Dermis microvascular lymphatic vessel endothelial cell (primary cell): ENCODE measurements at regions not wholly inside any gene's neighbourhood (a gene's known extent, or its start where the extent isn't known, plus 50 kb on each side); places are given as distances from the start of the nearest gene placed in this dataset.

Experiments used
- DNase-seq, 2 donors: peaks; one replicate each; pipeline versions ENCODE4 v3.0.0 to v3.0.0-alpha.2; 2010; ENCODE audit warnings: low read depth in 2 of 2

DNA sequence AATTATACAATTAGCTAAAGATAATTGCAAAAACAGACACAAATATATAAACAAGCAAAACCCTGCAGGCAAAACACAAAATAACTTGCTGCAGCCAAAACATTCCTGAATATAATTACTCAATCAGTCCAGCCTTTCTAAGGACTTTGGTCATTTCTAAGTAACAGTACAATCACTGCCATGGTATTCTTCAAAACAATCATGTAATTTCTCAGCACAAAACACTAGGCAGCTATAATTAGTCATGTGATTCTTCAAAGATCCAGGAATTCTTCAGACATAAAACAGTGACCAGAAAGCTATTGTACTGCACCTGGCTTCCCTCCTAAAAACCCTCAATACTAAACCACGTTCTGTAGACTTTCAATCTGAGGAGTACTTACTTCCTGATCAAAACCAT is 881.1 kb downstream of the EPHA7 start:
- peak in 1 of 2 donors; percentile 67 for DNase-seq

GRCh38 chr6:92534109-92534508 is 885.2 kb downstream of the EPHA7 start:
- DNase-seq: peak in 1 of 2 donors; percentile 53

- no peak for DNase-seq
Observed at GRCh38 chr6:92522589-92522988, 896.8 kb downstream of the EPHA7 start.

DNA sequence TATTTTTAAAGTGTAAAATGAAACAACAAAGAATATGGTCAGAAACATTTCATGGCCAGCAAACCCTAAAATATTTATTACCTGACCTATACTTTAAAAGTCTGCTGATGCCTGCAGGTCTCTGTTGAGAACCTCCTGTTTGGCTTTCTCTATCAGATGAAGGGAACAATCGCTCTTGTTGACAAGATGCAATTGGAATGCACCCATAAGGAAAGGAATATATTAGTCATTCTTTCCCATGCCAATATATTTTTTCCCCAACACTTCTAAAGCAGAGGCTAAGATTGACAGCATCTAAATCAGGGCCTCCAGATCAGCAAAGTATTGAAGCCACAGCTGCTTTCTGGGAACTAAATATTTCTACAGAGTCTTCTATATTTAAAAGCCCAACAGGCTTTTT is 897.8 kb downstream of the EPHA7 start:
- DNase-seq: peak; percentile 28 to 93

GRCh38 chr6:92510137-92510536 is 909.2 kb downstream of the EPHA7 start:
- no peak for DNase-seq

DNA sequence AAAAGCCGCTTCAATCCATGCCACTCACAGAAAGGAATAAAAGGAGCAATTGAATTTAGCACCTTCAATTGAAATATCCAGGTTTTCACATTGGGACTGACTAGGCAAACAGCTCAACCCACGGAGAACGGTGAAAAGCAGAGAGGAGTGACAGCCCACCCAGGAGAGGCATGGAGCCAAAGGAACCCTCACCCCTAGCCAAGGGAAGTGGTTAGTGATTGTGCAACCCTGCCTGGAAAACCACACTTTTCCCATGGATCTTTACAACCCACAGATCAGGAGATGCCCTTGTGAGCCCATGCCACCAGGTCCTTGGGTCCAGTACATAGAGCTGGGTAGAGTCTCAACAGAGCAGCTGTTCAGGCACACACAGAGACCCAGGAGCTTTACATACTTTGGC is 911.8 kb downstream of the EPHA7 start:
- DNase-seq: no peak

DNA sequence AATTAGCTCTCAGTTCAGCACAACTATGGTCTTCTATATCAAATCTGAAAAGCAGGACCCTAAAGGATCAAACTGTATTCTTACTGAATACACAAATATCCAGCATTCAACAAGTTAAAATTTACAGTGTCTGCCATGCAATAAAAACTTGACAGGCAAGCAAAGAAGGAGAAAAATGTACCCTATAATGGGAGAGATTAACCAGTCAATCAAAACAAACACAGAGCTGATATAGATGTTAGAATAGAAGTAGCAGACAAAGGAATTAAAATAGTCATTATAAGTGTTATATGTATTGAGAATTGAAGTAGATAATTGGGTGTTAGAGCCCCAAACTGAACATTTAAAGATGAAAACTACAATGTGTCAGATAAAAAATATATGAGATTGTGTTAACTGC is 914.9 kb downstream of the EPHA7 start:
- DNase-seq: no peak

- DNase-seq: no peak
Observed at GRCh38 chr6:92497281-92497680, 922.1 kb downstream of the EPHA7 start.

- DNase-seq: no peak
Observed at GRCh38 chr6:92496527-92496926, 922.8 kb downstream of the EPHA7 start.

GRCh38 chr6:92495242-92495641 is 924.1 kb downstream of the EPHA7 start:
- DNase-seq: no peak

DNA sequence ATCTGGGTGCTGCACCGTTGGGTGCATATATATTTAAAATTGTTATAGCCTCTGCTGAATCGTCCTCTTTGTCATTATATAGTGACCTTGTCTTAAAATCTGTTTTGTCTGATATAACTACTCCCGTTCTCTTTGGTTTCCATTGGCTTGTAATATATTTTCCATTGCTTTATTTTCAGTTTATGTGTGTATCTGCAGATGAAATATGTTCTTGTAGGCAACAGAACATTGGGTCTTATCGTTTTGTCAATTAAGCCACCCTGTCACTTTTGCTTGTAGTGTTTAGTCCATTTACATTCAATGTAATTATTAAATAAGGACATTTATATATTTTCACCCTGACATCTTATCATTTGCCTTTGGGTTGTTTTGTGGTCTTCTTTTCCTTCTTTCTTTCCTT is 933.9 kb downstream of the EPHA7 start:
- no peak for DNase-seq

GRCh38 chr6:92479831-92480230 is 939.5 kb downstream of the EPHA7 start:
- peak; percentile 9 to 67 for DNase-seq

- DNase-seq: no peak
Observed at GRCh38 chr6:92473056-92473455, 946.3 kb downstream of the EPHA7 start.

GRCh38 chr6:92469186-92469828 is 950.1 kb downstream of the EPHA7 start:
- DNase-seq: no peak

DNA sequence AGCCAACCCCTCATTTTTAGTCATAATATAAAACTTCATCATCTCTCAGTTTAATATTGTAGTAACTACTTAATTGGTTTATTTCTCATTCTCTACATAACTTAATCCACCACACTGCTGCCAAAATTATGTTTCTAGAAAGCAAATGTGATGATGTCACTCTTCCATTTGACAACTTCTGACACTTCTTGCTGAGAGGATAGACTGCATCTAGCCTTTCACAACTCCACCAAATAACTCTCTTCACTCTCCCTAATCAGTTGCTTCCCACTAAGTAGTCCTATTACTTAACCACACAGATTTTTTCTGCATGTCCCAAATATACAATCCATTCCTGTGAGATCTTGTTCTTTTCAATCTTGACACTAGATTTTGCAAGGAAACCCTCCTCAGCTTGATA is 951.3 kb downstream of the EPHA7 start:
- no peak for DNase-seq

- no peak for DNase-seq
Observed at GRCh38 chr6:92460133-92460532, 959.2 kb downstream of the EPHA7 start.

DNA sequence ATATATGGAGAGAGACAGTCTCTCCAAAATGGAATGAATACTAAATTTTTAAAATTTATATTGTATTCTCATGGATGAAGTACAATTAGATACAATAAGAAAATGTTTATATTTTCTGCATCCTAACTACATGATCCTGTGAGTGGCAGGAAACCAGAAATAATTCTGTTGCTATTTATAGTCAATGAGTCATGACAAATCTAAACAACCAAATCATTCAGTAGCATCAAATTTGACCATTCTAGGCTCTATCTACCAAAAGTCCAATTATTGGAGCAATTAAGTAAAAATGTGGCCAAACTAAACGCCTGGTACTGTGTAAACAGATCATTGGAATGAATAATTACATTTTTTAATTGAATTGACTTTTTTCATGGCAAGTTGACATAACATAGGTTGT is 959.8 kb downstream of the EPHA7 start:
- DNase-seq: peak in 1 of 2 donors; percentile 22

DNA sequence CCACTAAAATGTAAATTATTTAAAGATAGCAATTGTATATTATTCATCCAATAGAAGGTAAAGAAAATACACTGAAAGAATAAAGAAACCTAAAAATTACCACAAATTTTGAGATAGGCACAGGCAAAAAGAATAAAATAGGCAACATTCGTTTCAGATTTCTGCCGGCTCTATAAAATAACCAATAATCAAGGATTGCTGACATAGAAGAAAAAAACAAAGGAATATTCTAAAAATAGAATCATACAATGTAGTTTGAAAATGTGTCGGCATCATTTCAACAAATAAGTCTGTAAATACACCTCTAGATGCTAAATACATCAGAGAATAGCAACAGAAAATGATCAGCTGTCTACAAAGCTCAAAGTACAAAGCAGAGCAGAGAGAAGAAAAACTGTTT is 973.3 kb downstream of the EPHA7 start:
- DNase-seq: no peak

- DNase-seq: no peak
Observed at GRCh38 chr6:92433911-92434310, 985.4 kb downstream of the EPHA7 start.

- no peak for DNase-seq
Observed at GRCh38 chr6:92431502-92431901, 987.9 kb downstream of the EPHA7 start.

GRCh38 chr6:92428448-92428847 is 990.9 kb downstream of the EPHA7 start:
- no peak for DNase-seq

DNA sequence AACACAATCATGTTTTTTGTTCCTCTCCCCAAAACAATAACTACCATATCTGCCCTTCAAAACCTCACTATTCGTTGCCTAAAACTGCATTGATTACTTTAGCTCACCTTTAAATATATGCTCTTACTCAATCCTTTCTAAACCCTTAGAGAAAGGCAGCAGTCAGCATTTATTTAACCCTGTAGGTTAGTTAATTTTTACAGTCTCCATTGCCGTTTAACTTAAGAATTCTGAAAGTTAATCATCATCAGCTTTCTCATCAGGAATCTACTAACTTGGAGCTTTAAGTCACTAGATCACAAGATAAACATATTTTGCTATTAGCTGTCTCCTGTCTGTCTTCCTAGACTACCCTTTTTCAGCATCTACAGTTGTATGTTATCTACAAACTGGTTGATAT is 991.9 kb downstream of the EPHA7 start:
- DNase-seq: no peak

DNA sequence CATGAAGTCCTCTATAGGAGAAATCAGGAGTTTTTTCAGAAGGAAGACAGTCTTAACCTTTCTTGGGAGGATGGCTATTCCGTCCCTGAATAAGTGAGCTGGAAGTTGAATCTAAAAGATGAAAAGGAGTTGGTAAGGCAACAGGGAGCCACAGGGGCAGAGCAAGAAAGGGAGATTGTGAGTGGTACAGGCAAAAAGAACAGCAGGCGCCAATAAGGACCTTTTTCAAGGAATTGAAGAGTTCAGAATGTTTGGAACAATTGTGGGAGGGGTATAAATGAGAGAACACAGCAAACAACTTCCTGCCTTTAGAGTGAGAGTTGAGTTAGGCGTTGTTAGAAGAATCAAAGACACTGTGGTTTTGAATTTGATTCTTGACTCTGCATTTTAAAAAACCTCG is 1003.7 kb downstream of the EPHA7 start:
- no peak for DNase-seq

DNA sequence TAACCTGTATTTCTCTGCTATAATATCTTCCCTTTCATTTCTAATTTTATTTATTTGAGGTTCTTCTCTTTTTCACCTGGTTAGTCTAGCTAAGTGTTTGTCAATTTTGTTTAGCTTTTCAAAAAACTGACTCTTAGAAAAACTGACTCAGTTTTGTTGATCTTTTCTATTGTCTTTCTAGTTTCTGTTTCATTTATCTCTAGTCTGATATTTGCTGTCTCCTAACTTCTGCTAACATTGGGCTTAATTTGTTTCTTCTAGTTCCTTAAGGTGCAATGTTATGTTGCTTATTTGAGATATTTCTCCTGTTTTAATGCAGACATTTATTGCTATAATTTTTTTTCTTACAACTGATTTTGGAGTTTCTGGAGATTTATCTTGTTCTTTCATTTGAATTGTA is 1011.0 kb downstream of the EPHA7 start:
- DNase-seq: no peak
